Activated T-cell treated with anti-CD3 and anti-CD28 coated beads, Interleukin-2, amount 50 U/mL, for 72 hours (primary cell): ENCODE measurements at regions not wholly inside any gene's neighbourhood (a gene's known extent, or its start where the extent isn't known, plus 50 kb on each side); places are given as distances from the start of the nearest gene placed in this dataset.

Experiments
- ATAC-seq, 2 donors: fragments of 150-1000 bp; cut with Tn5 transposase; replicated peaks in 1 of 2; 2 replicates each; pipeline ENCODE4 v1.10.0; 2021; ENCODE audit warnings: moderate library complexity in 2 of 2, mild to moderate bottlenecking in 1 of 2
- DNase-seq, 2 donors: peaks; one replicate each; pipeline ENCODE4 v3.0.0; 2021 to 2022; ENCODE audit warnings: mixed read lengths in 1 of 2
- H3K27ac Mint-ChIP-seq: one replicate; pipeline ENCODE4 v1.8.0; 2022; ENCODE audit warnings: mild to moderate bottlenecking, moderate library complexity, mixed read lengths
- H3K27me3 Mint-ChIP-seq: one replicate; pipeline ENCODE4 v1.8.0; 2022; ENCODE audit warnings: low read depth, mixed read lengths
- H3K36me3 Mint-ChIP-seq, 2 donors: one replicate each; pipeline ENCODE4 v1.8.0; 2022; ENCODE audit warnings: mixed read lengths in 2 of 2, mild to moderate bottlenecking in 1 of 2; ENCODE audit not compliant: insufficient read depth in 2 of 2
- H3K4me1 Mint-ChIP-seq: one replicate; pipeline ENCODE4 v1.8.0; 2022; ENCODE audit warnings: low read depth, mixed read lengths
- H3K4me3 Mint-ChIP-seq, 2 donors: one replicate each; pipeline ENCODE4 v1.8.0; 2022; ENCODE audit warnings: mild to moderate bottlenecking in 2 of 2, mixed read lengths in 2 of 2, moderate library complexity in 2 of 2
- H3K9me3 Mint-ChIP-seq, 2 donors: one replicate each; pipeline ENCODE4 v1.8.0; 2022; ENCODE audit warnings: mixed read lengths in 2 of 2

GRCh38 chr4:42708625-42709024 is 51.7 kb upstream of the ATP8A1 start:
- ATAC-seq (no peak), DNase-seq (no peak)
- no peaks in the 10 kb centered on the region for H3K36me3 Mint-ChIP-seq
- no peak overlapping the region for H3K27ac Mint-ChIP-seq
- H3K27me3 Mint-ChIP-seq, result no peaks in the 10 kb centered on the region
- no peaks in the 10 kb centered on the region for H3K4me1 Mint-ChIP-seq
- no peak overlapping the region for H3K4me3 Mint-ChIP-seq
- H3K9me3 Mint-ChIP-seq, result no peaks in the 10 kb centered on the region
